IMR-90 (cell line): ENCODE measurements at regions not wholly inside any gene's neighbourhood (a gene's known extent, or its start where the extent isn't known, plus 50 kb on each side); places are given as distances from the start of the nearest gene placed in this dataset.

ENCODE experiments used
- ATAC-seq: fragments of 200-7000 bp; cut with Tn5 transposase; 2 replicates; pipeline ENCODE4 v1.9.1; 2020; ENCODE audit warnings: low read depth, mild to moderate bottlenecking, moderate library complexity
- BruUV-seq: library from RNA; stranded (reverse); fragments of 400-500 nt; replicated peaks from 2 replicates; lab custom pipeline; 2021; lab: Mats Ljungman, UMichigan
- CTCF ChIA-PET: fragments of 300-600 bp; formaldehyde crosslinking; extraction: SDS; loops from one replicate; lab custom pipeline; 2021; ENCODE audit warnings: antibody characterized with exemption; lab: Yijun Ruan, JAX
- POLR2A ChIA-PET: fragments of 300-600 bp; sonication (Branson Sonifier 250); formaldehyde crosslinking; loops from one replicate; lab custom pipeline; 2022; ENCODE audit warnings: antibody characterized with exemption; ENCODE audit not compliant: unreplicated experiment; lab: Charles Lee
- DNase-seq: peaks from one replicate; pipeline ENCODE4 v3.0.0; 2013
- H2AFZ ChIP-seq: replicated peaks from 2 replicates; pipeline ENCODE3; 2013; ENCODE audit warnings: low read length, mild to moderate bottlenecking; ENCODE audit not compliant: poor library complexity
- H2AK5ac ChIP-seq: 2 replicates; pipeline ENCODE4 v1.6.1; 2013; ENCODE audit warnings: low read depth, low read length, inconsistent platforms
- H2AK9ac ChIP-seq: replicated peaks from 2 replicates; pipeline ENCODE3; 2013; ENCODE audit warnings: mild to moderate bottlenecking, low read depth, low read length, moderate library complexity; ENCODE audit not compliant: poor library complexity
- H2BK120ac ChIP-seq: 2 replicates; pipeline ENCODE4 v1.6.1; 2013; ENCODE audit warnings: low read depth, low read length, inconsistent platforms
- H2BK15ac ChIP-seq: 3 replicates; pipeline ENCODE4 v1.6.1; 2013; ENCODE audit warnings: low read depth, low read length, inconsistent platforms
- H2BK20ac ChIP-seq: 2 replicates; pipeline ENCODE4 v1.6.1; 2013; ENCODE audit warnings: low read depth, mild to moderate bottlenecking, inconsistent platforms, low read length, moderate library complexity
- H2BK5ac ChIP-seq: 2 replicates; pipeline ENCODE4 v1.6.1; 2013; ENCODE audit warnings: mild to moderate bottlenecking, low read depth, low read length, inconsistent platforms; ENCODE audit not compliant: poor library complexity, severe bottlenecking
- H3K14ac ChIP-seq: replicated peaks from 2 replicates; pipeline ENCODE4 v1.6.1; 2013; ENCODE audit warnings: low read depth, low read length, inconsistent platforms
- H3K18ac ChIP-seq: 2 replicates; pipeline ENCODE4 v1.6.1; 2013; ENCODE audit warnings: low read depth, low read length, control low read depth
- H3K23ac ChIP-seq: 2 replicates; pipeline ENCODE4 v1.6.1; 2013; ENCODE audit warnings: low read depth, low read length, inconsistent platforms
- H3K27ac ChIP-seq: 2 replicates; pipeline ENCODE4 v1.5.1; 2013; ENCODE audit warnings: mild to moderate bottlenecking, control low read depth, low read length; ENCODE audit not compliant: insufficient read depth
- H3K27me3 ChIP-seq: 2 replicates; pipeline ENCODE4 v1.6.1; 2013; ENCODE audit warnings: low read length; ENCODE audit not compliant: control insufficient read depth, insufficient read depth
- H3K36me3 ChIP-seq: 2 replicates; pipeline ENCODE4 v1.6.1; 2013; ENCODE audit warnings: low read length, mixed read lengths; ENCODE audit not compliant: control insufficient read depth, insufficient read depth
- H3K4ac ChIP-seq: 2 replicates; pipeline ENCODE4 v1.6.1; 2013; ENCODE audit warnings: low read depth, low read length, inconsistent platforms
- H3K4me1 ChIP-seq: 2 replicates; pipeline ENCODE4 v1.6.1; 2013; ENCODE audit warnings: low read length, mixed read lengths; ENCODE audit not compliant: control insufficient read depth, insufficient read depth
- H3K4me2 ChIP-seq: 2 replicates; pipeline ENCODE4 v1.6.1; 2013; ENCODE audit warnings: low read depth, mild to moderate bottlenecking, control low read depth, low read length, moderate library complexity
- H3K4me3 ChIP-seq: 2 replicates; pipeline ENCODE4 v1.5.1; 2013; ENCODE audit warnings: low read depth, mild to moderate bottlenecking, control low read depth, low read length, moderate library complexity; ENCODE audit not compliant: insufficient read depth
- H3K56ac ChIP-seq: 2 replicates; pipeline ENCODE4 v1.6.1; 2013; ENCODE audit warnings: low read length, inconsistent platforms; ENCODE audit not compliant: insufficient read depth; ENCODE audit errors: extremely low read depth
- H3K79me1 ChIP-seq, 2 experiments: 2 replicates each; pipeline ENCODE4 v1.6.1; 2013; ENCODE audit warnings: low read length in 2 of 2, inconsistent platforms in 1 of 2, low read depth in 1 of 2
- H3K9ac ChIP-seq: 2 replicates; pipeline ENCODE4 v1.6.1; 2013; ENCODE audit warnings: low read depth, low read length, control low read depth
- H3K9me1 ChIP-seq: 2 replicates; pipeline ENCODE4 v1.6.1; 2013; ENCODE audit warnings: low read length, inconsistent platforms; ENCODE audit not compliant: insufficient read depth
- H3K9me3 ChIP-seq: 2 replicates; pipeline ENCODE4 v1.6.1; 2013; ENCODE audit warnings: low read length; ENCODE audit not compliant: control insufficient read depth, insufficient read depth
- H4K20me1 ChIP-seq: 2 replicates; pipeline ENCODE4 v1.6.1; 2013; ENCODE audit warnings: low read length, inconsistent platforms; ENCODE audit not compliant: insufficient read depth
- H4K5ac ChIP-seq: 2 replicates; pipeline ENCODE4 v1.6.1; 2013; ENCODE audit warnings: mild to moderate bottlenecking, low read depth, low read length, control low read depth
- H4K8ac ChIP-seq, 2 experiments: 2 replicates each; pipeline ENCODE4 v1.6.1; 2013; ENCODE audit warnings: low read depth in 2 of 2, low read length in 2 of 2, control low read depth in 1 of 2, inconsistent platforms in 1 of 2
- H4K91ac ChIP-seq: 2 replicates; pipeline ENCODE4 v1.6.1; 2013; ENCODE audit warnings: low read depth, low read length, inconsistent platforms; ENCODE audit not compliant: insufficient read depth
- BHLHE40 ChIP-seq: fragments of 150-350 bp; IDR thresholded peaks from 2 replicates; pipeline ENCODE4 v1.6.1; 2016; ENCODE audit warnings: mild to moderate bottlenecking, low read depth, low read length
- CHD1 ChIP-seq: IDR thresholded peaks from 2 replicates; pipeline ENCODE4 v1.6.1; 2012; ENCODE audit warnings: low read depth, low read length, improper control_type of control experiment
- FOS ChIP-seq: fragments of 150-350 bp; IDR thresholded peaks from 2 replicates; pipeline ENCODE4 v1.6.1; 2016; ENCODE audit warnings: low read depth, low read length
- MAFK ChIP-seq: IDR thresholded peaks from 2 replicates; pipeline ENCODE4 v1.6.1; 2012; ENCODE audit warnings: low read depth, low read length, improper control_type of control experiment
- MAZ ChIP-seq: IDR thresholded peaks from 2 replicates; pipeline ENCODE4 v1.6.1; 2012; ENCODE audit warnings: low read depth, mild to moderate bottlenecking, low read length, improper control_type of control experiment, moderate library complexity, borderline replicate concordance
- MXI1 ChIP-seq: IDR thresholded peaks from 2 replicates; pipeline ENCODE4 v1.6.1; 2012; ENCODE audit warnings: low read depth, mild to moderate bottlenecking, low read length, moderate library complexity, borderline replicate concordance
- RAD21 ChIP-seq: IDR thresholded peaks from 2 replicates; pipeline ENCODE4 v1.6.1; 2012; ENCODE audit warnings: low read length, improper control_type of control experiment
- RCOR1 ChIP-seq: IDR thresholded peaks from 2 replicates; pipeline ENCODE4 v1.6.1; 2012; ENCODE audit warnings: mild to moderate bottlenecking, low read length, improper control_type of control experiment; ENCODE audit not compliant: insufficient replicate concordance
- RFX5 ChIP-seq: IDR thresholded peaks from 2 replicates; pipeline ENCODE4 v1.8.0; 2012; ENCODE audit warnings: low read depth, mild to moderate bottlenecking, low read length, moderate library complexity
- SMC3 ChIP-seq: fragments of 150-350 bp; IDR thresholded peaks from 2 replicates; pipeline ENCODE4 v1.6.1; 2016; ENCODE audit warnings: low read depth, mild to moderate bottlenecking, antibody characterized with exemption, low read length, moderate library complexity
- WGBS, 2 experiments: methylation state at CpG; one replicate each; pipeline versions ENCODE4 v1.1.5 to v1.1.7; 2013; ENCODE audit warnings: missing lambda C conversion rate in 2 of 2; ENCODE audit not compliant: insufficient read length in 1 of 2; ENCODE audit errors: extremely low coverage in 2 of 2; 5-methylcytosine and 5-hydroxymethylcytosine counted together
- dilution Hi-C: fragments of 300-500 bp; cut with HindIII; formaldehyde crosslinking; loops from one replicate; pipeline ENCODE4 v1.14.3; 2018; ENCODE audit warnings: low sequenced_read_pairs; ENCODE audit not compliant: unreplicated experiment
- in situ Hi-C: fragments of 300-500 bp; cut with MboI; formaldehyde crosslinking; loops from 3 replicates; pipeline ENCODE4 v1.14.3; 2019; ENCODE audit warnings: low sequenced_read_pairs, inconsistent platforms, mixed read lengths
- intact Hi-C: fragments of 100-400 bp; cut with micrococcal nuclease; formaldehyde crosslinking; loops from 2 replicates; pipeline ENCODE4 v1.10.0; 2022
- TF ChIP-seq, protein P1 (sequence below): fragments of 150-350 bp; IDR thresholded peaks from 2 replicates; pipeline ENCODE4 v1.6.1; 2016; ENCODE audit warnings: low read depth, mild to moderate bottlenecking, low read length, moderate library complexity, borderline replicate concordance
- TF ChIP-seq, protein P2 (sequence below): fragments of 150-350 bp; IDR thresholded peaks from 2 replicates; pipeline ENCODE4 v1.6.1; 2017; ENCODE audit warnings: mild to moderate bottlenecking, antibody characterized with exemption, low read length, low read depth
- TF ChIP-seq, protein P3 (sequence below): conservative IDR thresholded peaks from 2 replicates; pipeline ENCODE4 v1.5.1; 2012; ENCODE audit warnings: mild to moderate bottlenecking, low read depth, low read length, improper control_type of control experiment

DNA sequence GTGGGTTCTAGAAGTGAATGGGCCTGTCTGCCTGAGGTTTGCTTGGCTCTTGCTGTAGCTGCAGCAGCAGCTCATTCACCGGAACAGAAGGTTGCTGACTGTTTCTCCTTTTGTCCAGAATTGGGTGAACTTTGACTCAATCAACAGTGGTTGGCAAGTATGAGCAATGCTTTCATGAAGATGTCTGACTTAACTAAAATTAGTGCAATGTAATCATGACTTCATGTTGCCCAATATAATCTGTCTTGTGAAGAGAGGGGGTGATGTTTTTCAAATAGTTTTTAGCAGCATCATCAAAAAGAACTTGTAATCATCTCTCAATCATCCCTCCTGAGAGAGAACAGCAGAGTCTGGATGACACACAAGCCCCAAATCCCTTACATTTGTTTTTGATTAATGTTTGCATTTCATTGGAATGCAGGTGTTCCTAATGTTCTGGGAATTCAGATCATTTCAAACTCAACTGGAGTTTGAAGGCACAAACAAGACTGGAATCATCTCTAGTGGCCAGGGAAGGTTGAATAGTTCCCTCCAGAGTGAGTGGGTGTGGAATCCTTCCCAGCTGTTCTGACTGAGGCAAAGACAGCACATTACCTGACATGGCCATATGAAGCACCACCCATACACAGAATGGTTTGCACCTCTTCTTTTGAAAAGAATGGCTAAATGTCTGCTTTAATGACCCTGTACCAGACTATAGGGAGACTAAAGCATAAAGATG is 82.9 kb downstream of the HLX start:
- no peaks in the 10 kb centered on the region; the same call in 1 of the 2 replicates for H3K9me1 ChIP-seq
- H3K4ac ChIP-seq = peak overlapping the region; percentile 81
- H3K79me1 ChIP-seq = no peaks in the 10 kb centered on the region
- H2BK20ac ChIP-seq = peak overlapping the region; percentile 90
- POLR2A ChIA-PET = no interaction called here
- H2BK5ac ChIP-seq = peak overlapping the region; percentile 92
- in situ Hi-C loops = no loop called here
- no CpG with 5 or more reads among the region's 1 CpG for WGBS, 2 experiments
- peak overlapping the region; percentile 1; the same call in 1 of the 2 replicates for H3K27ac ChIP-seq
- H2BK120ac ChIP-seq = peak overlapping the region; percentile 89
- peak overlapping the region in 1 of 2 experiments; percentile 71; a peak in 1 of 4 replicates for H4K8ac ChIP-seq
- CTCF ChIA-PET = interaction anchor here (0.6 to 0.8 kb wide), 2 partner anchors 114 to 130 kb away, joined by 3 read pairs; no protein-coding TSS in a partner anchor
- peak overlapping the region; percentile 34; the same call in 1 of the 2 replicates for H3K18ac ChIP-seq
- H2AK9ac ChIP-seq = no peak overlapping the region
- no peaks in the 10 kb centered on the region for H3K9me3 ChIP-seq
- ATAC-seq = peak; percentile 63
- peak overlapping the region; percentile 7; the same call in 1 of the 2 replicates for H3K56ac ChIP-seq
- H3K14ac ChIP-seq = peak overlapping the region; percentile 76; the same call in 1 of the 2 replicates
- BruUV-seq = no TSS peak
- no peak overlapping the region; the same call in 1 of the 2 replicates for H3K4me2 ChIP-seq
- H3K27me3 ChIP-seq = no peaks in the 10 kb centered on the region
- H4K5ac ChIP-seq = no peak overlapping the region; the same call in 1 of the 2 replicates
- peak overlapping the region; percentile 78 for H4K91ac ChIP-seq
- intact Hi-C loops = loop anchor here (10.0 kb wide), 1 partner anchor 147 kb away; no protein-coding TSS in a partner anchor
- no peak overlapping the region for H3K9ac ChIP-seq
- no peaks in the 10 kb centered on the region for H3K36me3 ChIP-seq
- peaks cover 4% of the 10 kb centered on the region for H3K4me1 ChIP-seq
- H3K23ac ChIP-seq = peak overlapping the region; percentile 73; the same call in 1 of the 2 replicates
- H3K4me3 ChIP-seq = no peak overlapping the region
- peak overlapping the region; percentile 36; the same call in 2 of the 3 replicates for H2BK15ac ChIP-seq
- H2AFZ ChIP-seq = no peak overlapping the region
- H2AK5ac ChIP-seq = peak overlapping the region; percentile 20; the same call in 1 of the 2 replicates
- dilution Hi-C loops = no loop called here
- DNase-seq = peak; percentile 98
- no peaks in the 10 kb centered on the region for H4K20me1 ChIP-seq
- no peak for TF ChIP-seq RCOR1
- TF ChIP-seq MAFK = peak; percentile 86
- TF ChIP-seq SMC3 = no peak
- TF ChIP-seq, protein P1, sequence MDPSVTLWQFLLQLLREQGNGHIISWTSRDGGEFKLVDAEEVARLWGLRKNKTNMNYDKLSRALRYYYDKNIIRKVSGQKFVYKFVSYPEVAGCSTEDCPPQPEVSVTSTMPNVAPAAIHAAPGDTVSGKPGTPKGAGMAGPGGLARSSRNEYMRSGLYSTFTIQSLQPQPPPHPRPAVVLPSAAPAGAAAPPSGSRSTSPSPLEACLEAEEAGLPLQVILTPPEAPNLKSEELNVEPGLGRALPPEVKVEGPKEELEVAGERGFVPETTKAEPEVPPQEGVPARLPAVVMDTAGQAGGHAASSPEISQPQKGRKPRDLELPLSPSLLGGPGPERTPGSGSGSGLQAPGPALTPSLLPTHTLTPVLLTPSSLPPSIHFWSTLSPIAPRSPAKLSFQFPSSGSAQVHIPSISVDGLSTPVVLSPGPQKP = no peak
- no peak for TF ChIP-seq BHLHE40
- TF ChIP-seq RAD21 = no peak
- TF ChIP-seq, protein P2, sequence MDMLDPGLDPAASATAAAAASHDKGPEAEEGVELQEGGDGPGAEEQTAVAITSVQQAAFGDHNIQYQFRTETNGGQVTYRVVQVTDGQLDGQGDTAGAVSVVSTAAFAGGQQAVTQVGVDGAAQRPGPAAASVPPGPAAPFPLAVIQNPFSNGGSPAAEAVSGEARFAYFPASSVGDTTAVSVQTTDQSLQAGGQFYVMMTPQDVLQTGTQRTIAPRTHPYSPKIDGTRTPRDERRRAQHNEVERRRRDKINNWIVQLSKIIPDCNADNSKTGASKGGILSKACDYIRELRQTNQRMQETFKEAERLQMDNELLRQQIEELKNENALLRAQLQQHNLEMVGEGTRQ = no peak
- TF ChIP-seq, protein P3, sequence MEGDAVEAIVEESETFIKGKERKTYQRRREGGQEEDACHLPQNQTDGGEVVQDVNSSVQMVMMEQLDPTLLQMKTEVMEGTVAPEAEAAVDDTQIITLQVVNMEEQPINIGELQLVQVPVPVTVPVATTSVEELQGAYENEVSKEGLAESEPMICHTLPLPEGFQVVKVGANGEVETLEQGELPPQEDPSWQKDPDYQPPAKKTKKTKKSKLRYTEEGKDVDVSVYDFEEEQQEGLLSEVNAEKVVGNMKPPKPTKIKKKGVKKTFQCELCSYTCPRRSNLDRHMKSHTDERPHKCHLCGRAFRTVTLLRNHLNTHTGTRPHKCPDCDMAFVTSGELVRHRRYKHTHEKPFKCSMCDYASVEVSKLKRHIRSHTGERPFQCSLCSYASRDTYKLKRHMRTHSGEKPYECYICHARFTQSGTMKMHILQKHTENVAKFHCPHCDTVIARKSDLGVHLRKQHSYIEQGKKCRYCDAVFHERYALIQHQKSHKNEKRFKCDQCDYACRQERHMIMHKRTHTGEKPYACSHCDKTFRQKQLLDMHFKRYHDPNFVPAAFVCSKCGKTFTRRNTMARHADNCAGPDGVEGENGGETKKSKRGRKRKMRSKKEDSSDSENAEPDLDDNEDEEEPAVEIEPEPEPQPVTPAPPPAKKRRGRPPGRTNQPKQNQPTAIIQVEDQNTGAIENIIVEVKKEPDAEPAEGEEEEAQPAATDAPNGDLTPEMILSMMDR = no peak
- TF ChIP-seq MAZ = no peak
- no peak for TF ChIP-seq CHD1
- TF ChIP-seq RFX5 = no peak
- peak; percentile 52 for TF ChIP-seq FOS
- no peak for TF ChIP-seq MXI1
